ENCODE measurements at regions not wholly inside any gene's neighbourhood (a gene's known extent, or its start where the extent isn't known, plus 50 kb on each side); places are given as distances from the start of the nearest gene placed in this dataset.

DNA sequence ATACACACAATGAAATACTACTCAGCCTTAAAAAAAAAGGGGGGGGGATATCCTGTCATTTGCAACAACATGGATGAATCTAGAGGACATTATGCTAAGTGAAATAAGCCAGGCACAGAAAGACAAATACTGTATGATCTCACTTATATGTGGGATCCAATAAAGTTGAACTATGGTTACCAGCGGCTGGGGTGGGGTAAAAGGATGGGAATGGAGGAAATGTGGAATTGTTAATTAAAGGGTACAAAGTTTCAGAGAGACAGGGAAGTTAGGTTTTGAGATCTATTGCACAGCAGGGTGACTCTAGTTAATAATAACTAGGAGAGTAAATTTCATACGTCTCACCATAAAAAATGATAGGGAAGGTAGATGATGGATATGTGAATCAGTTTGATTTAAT, 76.2 kb upstream of the ZNF608 start:
- TF ChIP-seq, protein P1, sequence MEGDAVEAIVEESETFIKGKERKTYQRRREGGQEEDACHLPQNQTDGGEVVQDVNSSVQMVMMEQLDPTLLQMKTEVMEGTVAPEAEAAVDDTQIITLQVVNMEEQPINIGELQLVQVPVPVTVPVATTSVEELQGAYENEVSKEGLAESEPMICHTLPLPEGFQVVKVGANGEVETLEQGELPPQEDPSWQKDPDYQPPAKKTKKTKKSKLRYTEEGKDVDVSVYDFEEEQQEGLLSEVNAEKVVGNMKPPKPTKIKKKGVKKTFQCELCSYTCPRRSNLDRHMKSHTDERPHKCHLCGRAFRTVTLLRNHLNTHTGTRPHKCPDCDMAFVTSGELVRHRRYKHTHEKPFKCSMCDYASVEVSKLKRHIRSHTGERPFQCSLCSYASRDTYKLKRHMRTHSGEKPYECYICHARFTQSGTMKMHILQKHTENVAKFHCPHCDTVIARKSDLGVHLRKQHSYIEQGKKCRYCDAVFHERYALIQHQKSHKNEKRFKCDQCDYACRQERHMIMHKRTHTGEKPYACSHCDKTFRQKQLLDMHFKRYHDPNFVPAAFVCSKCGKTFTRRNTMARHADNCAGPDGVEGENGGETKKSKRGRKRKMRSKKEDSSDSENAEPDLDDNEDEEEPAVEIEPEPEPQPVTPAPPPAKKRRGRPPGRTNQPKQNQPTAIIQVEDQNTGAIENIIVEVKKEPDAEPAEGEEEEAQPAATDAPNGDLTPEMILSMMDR (IDR thresholded peaks at IDR 0.05): no peak
- no peak for TF ChIP-seq POLR2AphosphoS5 (IDR thresholded peaks at IDR 0.05)
- TF ChIP-seq EP300 (IDR thresholded peaks at IDR 0.05): no peak

Data from sigmoid colon (tissue), 4 donors.